Activated CD4-positive, CD25-positive, alpha-beta regulatory T cell (primary cell): ENCODE measurements at regions not wholly inside any gene's neighbourhood (a gene's known extent, or its start where the extent isn't known, plus 50 kb on each side); places are given as distances from the start of the nearest gene placed in this dataset.
"Not testable (repeated sequence)": the region's sequence is repeated elsewhere in the genome, so short reads cannot be mapped to it uniquely, and the experiment has no call there.

ENCODE experiments used
- DNase-seq, 4 experiments: peaks; one replicate each; lab custom pipeline; 2025; lab: John Stamatoyannopoulos, UW

DNA sequence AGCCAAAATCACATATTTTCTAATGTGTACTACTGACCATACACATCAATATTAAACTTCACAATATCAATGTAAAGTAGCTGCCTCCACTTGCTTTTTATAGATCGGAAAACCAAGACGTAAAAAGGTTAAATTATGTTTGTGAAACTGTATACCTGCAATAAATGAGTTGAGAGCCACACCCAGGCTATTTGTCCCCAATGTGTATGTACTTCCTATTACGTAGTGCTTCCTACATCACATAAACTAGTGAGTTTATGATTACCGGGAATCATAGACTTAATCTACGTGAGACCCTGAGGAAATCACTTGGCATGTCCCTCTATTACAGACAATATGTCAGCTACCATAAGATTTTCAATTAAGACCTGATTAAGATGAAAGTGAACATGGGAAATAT, 903.4 kb downstream of the RAB28 start:
- DNase-seq: no peak

DNA sequence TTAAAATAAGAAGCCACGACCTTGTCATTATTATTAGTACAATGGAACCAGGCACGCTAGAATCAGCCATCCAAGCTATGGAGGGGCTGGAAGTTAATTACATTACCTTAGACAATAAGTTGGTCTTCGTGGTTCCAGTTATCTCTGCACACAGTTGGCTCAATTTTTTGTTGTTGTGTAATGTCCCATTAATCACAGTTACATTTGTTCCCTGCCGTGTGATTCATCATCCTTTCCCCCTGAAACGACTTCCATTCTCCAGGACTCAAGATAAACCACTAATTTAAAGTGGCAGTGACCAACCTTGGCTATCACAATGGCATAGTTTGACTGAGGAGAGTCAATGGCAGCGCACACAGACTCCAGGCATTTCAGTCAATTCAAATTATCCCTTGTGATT, 905.0 kb downstream of the RAB28 start:
- DNase-seq: no peak

DNA sequence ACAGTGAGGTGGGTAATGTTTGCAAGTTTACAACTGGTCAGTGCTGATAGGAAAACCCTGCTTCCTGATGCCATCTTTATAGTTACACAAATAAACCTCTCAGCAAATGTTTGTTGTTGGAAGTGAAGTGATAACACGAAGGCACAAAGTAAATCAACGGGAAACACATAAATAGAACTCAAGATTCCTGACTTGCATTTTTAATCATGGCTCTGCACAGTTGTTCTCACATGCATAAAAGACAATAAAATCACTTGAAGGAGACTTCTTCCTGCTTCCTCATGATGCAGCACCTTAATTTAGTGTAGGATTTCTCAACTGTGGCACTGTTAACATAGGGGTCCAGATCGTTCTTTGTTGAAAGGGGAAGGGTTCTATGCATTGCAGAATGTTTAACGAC, 907.7 kb downstream of the RAB28 start:
- DNase-seq: no peak

DNA sequence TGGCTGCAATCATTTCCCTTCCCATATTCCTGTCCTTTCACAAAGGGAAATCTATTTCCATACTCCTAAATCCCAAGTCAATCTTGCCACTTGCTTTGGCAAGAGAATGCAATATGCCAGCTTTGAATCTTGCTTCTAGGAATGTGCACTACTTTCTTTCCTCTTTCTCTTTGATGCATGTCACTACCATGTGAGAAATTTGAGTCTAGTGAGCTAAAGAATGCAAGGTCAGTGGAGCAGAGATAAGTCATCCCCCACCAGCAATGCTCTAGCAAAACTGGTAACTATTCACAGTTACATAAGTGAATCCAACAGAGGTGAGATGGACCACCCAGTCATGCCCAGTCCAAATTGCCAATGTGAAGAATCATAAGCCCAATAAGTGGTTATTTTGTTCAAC, 910.4 kb downstream of the RAB28 start:
- DNase-seq: no peak

DNA sequence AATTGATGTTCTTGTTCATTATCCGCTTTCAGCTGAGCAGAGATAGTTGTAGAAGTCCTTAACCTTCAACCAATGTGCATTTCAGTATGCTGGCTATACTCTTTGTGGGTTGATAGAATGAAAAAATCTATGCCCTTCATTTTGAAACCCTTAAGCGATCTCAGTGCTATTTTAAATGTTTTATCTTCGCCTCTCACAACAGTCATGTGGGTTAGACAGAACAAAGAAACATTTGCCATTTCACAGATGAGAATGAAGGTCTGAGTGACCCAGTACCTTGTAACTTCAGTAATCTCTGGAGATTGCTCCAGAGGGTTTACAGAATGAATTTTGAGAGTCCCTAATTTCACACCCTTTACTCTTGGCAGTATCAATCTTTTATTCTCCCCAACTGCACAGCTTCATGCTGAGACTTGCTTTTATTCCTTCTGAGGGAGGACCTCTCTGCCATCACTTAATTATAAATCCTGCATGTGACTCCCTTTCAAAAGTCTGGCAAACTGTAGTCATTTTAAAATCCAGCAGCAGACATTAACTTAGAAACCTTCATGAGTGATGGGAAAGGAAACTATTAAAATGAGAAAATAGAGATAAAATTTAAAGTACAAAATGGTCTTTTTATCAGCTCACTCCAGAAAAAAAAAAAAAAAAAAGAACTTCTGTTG, 921.5 kb downstream of the RAB28 start:
- DNase-seq: no peak

DNA sequence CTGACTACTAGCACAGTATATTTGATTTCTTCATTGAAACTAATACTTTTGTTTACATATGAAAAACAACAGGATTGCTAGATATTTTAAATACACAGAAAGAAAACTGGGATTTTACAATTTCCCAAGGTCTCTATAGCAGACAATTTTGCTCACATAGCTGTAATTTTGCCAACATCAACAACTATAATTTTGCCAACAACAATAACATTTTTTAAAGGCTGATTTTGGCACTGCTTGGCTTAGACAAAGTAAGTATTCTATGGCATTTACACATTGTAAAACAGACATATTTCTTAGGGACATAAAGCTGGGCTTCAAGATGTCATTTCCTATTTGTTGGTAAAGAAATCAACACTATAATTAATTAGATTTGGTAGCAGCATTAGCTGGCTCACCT, 922.1 kb downstream of the RAB28 start:
- no peak for DNase-seq

DNA sequence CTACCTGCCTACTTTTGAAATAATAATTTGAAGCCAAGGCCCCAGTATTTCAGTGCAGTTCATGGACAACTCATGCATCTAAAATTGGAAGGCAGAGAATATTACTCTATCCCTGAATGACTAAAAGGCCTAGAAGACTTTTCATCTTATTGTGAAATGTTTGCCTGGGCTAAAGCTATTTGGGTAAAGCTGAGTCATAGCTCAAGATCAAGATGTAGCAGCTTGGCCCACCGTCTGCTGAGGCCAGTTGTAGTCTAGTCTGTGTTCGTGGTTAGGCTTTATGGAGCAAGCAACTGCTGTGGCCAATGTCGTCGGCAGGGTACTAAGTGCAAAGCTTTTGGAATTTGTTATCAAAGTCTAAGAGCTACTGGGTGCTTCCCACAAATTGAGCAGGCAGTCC, 929.1 kb downstream of the RAB28 start:
- no peak for DNase-seq

DNA sequence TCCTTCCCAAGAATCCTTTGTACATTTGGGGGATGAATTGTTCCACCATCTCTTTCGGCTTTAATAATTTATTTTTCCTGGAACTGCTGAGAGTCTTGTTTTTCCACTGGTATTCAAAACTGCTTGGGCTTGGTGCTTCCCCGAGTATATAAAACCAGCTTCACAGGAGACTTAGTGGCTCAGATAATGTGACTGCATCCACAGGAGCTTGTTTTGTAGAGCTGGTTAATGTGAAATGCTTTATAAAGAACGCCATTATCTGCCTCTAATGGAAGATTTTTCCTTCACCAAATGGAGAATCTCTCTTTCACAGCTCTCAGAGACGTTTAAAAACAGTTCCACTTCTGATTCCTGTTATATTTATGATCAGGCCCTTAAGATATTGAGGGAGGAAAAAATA, 935.5 kb downstream of the RAB28 start:
- no peak for DNase-seq

DNA sequence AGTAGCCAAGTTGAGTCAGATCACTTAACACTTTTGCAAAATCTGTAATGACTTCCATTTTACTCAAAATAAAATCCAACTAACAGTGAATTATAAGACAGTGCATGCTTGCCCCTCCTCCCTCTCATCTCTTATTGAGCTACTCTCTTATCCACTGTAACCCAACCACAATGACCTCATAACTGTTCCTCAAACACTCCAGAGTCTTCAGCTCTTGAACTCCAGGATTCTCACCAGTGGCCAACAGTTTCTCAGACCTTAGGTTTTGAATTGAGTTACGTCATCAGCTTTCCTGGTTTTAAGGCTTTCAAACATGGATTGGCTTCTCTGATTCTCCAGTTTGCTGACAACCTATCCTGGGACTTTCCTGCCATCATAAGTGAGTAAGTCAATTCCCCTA, 938.3 kb downstream of the RAB28 start:
- no peak for DNase-seq

DNA sequence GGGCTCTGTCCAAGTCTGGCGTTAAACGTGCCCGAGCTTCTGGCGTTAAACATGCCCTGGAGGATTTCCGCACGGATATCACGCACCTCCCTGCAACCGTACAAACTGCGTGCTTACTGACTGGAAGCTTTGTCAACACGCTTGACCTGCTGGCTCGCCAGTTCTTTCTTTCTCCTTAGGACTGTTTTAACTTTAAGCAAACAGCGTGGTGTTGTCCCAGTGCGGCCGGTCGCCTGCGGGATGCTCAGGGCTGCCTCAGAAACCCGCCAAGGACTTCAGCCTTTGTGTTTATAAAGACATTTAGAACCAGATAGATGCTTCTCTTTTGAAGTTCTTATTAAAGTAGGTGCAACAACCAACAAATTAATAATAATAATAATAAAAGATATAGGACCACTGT, 946.0 kb downstream of the RAB28 start:
- DNase-seq: no peak

DNA sequence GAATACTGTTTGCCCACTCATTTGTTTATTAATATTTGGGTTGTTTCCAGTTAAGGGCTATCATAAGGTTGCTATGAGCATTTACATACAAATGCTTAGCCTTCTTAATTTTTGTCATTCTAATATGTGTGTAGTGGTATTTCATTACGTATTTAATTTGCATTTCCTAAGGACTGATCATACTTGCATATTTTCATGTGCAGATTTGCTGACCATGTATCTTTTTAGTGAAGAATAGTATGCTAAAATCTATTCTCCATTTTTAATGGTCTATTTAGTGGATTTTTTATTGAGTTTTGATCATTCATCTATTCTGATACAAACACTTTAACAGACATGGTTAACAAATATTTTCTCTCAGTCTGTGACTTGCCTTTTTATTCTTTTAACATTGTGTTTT, 949.5 kb downstream of the RAB28 start:
- no peak for DNase-seq

DNA sequence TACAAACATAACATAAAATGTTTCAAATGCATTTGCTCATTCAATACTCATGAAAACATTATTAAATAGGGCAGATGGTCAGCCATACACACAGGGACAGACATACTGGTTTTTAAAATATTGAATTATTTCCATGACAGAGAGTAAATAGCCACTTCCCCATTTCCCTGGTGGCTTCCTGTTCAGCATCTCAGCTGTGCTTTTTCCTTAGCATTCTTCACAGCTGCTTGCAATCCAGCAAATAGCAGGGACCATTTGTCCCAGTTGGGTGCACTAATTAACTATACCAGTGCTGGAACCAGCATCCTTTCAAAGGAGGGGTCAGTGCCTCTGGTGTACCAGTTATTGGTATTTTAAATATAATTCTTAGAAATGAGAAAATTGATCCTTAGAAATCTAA, 964.7 kb downstream of the RAB28 start:
- no peak for DNase-seq

DNA sequence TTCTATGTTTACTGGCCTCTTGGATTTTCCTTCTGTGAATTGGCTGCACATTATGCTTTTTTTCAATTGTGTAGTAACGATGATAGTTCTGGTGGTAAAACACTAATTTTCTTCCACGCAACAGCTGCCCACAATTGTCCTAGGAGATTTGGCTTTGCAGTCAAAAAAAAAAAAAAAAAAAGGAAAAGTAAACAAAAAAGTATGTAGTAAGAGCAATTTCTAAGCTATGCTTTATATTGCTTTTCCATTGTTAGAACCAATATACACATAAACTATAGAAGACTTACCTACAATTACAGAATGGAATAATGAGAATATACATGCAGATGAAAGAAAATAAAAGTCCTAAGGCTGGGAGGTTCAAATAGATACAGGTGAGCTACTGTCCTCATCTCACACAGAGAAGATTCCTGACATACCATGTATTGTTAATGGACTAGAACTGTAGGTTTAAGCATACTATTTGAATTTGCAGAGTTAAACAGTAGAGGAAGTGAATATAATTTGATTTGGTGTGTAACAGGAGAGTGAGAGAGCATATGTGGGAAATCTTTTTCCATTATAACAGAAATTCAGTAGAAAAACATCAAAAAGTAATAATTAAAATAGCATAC, 976.2 kb downstream of the RAB28 start:
- DNase-seq: no peak

DNA sequence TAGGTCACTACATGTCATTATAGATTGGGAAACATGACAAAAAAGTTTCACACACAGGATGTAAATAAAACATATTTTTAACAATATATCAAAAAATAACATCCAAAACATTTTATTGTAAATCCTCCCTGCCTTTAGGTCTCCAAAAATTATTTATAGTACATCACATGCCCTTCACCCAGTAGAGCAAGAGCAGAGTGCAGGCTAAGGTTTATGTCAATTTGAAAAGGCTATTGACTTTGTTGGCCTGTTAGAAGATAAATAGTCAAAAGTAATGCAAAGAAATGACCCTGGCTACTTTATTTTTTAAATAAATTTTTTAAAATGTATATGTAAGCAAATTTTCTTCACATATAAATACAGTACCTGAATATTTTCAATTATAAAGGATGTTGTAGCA, 983.7 kb downstream of the RAB28 start:
- no peak for DNase-seq

DNA sequence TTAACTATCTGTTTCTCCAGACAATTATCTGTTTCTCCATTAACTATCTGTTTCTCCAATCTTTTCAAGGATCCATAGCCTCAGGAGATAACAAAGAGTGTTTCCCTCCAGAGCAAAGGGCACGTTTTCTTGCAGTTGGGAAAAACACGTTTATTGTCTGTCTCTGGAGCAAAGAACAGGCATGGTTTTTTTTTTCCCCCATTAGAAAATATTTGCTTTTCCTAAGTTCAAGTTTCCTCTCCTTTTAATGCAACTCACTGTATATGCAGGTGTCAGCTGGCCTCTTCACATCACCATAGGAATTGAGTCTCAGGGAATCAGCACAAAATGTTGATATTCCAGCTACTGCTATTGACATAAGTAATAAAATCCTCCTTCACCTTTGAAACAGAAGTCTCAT, 984.4 kb downstream of the RAB28 start:
- DNase-seq: no peak

DNA sequence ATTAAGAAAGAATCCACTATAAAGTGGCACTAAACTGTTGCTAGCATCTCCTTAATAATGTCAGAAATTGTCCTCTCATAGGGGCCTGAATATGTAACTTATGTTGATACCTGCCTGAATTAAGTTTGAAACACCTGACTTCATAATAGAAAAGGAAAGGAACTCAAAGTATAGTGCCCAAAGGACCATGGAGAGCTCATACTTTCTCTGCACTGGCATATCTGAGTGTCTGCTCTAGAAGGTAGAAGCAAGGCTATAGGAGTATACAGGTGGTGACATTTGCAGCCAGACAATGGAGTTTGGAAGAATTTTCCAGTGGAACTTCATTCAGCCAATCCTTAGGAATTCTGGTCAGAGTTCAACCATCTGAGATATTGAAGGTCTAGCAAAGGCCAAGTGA, 988.9 kb downstream of the RAB28 start:
- no peak for DNase-seq

DNA sequence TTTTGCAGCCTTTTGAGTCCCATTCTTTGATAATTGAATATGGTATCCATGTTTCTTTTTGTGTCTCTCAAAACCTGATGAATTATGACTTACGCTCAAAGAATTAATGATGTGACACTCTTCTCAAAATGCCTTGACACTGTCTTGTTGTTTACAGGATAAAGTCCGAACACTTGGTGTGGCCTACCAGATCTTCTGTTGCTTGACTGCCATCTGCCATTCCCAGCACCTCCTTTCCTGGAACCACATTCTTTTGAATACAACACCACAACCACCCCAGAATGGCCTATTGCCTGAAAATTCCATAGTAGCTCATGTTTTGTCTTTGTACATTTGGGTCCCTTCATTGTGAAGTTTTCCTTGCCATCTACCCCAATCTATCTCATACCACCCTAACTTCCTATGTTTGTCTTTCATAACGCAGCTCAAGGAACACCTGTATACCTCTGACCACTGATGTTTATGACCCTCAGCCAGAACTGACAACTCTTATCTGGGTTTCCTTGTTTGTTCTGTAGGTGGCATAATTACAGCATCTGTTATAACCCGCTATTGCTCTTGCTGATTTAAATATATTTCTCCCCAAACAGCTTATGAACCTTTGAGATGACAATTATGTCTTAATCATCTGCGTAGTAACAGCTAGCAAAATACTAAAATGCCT, 991.3 kb downstream of the RAB28 start:
- no peak for DNase-seq

DNA sequence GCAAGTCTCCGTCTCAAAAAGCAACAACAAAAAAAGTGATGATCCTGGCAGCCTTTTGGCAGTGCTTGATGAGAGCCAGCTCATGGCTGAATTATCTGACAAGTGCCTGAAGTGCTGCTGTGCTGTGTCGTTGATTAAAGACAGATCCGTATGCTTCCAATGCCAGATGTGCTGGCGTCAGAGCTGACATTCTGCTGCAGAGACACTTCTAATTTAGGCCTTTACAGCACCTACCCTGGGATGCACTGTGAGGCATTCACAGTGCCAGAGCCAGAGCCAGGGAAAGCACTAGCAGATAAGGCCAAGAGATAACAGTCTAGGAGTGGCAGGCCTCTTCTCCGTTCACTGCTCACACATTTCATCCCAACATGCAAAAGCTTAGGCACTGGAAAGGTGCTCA, 995.5 kb downstream of the RAB28 start:
- no peak for DNase-seq

DNA sequence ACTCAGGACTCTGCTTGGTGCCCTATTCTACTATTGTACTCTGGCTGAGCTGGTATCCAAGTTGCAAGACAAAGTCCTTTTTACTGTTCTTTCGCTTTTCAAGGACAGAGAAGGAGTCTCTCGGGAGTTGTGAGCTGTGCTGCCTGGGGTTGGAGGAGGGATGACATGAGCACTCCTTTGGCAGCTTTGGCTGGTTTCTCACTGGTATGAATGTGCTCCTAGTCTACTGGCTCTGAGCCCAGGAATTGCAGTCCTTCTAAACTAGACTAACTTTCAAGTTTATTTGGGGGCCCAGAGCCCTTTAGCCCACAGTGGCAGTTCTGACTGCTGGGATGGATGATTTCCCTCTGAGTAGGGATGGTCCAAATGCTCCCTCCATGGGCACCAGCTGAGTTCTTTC, 997.1 kb downstream of the RAB28 start:
- no peak for DNase-seq

DNA sequence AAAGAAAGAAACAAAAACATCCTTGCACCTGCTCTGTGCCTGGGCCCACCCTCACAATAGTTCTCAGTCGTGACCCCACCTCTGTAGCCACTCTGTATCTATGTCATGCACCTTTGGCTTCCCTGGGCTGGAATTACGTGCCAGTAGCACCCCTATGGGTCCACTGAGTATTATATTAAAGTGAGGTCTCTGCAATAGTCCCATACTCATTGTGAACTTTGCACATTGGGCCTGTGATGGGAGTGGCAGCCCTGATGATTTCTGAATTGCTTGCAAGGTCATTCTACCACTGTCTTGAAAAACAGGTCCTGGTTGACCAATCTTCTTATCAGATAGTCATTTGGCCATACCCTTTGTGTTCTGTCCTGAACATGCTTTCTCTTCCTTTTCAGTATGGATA, 1012.1 kb downstream of the RAB28 start:
- DNase-seq: no peak

DNA sequence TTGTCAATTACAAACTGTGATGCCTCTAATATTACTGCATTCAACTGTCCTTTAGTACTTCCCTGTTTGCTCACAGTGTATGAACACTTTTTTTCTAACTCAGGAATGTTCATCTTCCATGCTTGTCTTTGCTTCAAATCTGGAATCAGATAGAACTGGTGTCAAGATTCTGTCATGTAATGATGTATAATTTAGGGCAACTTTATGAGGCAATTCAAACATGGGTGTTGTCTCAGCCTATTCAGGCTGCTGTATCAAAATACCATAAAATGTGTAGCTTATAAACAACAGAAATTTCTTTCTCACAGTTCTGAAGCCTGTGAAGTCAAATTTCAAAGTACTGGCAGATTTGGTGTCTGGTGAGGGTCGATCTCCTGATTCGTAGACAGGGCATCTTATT, 1012.9 kb downstream of the RAB28 start:
- DNase-seq: no peak

DNA sequence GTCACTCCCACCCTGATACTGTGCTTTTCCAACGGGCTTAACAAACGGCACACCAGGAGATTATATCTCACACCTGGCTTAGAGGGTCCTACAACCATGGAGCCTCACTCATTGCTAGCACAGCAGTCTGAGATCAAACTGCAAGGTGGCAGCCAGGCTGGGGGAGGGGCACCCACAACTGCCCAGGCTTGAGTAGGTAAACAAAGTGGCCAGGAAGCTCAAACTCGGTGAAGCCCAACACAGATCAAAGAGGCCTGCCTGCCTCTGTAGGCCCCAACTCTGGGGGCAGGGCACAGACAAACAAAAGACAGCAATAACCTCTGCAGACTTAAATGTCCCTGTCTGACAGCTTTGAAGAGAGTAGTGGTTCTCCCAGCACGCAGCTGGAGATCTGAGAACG, 1022.6 kb downstream of the RAB28 start:
- DNase-seq: not testable (repeated sequence)

DNA sequence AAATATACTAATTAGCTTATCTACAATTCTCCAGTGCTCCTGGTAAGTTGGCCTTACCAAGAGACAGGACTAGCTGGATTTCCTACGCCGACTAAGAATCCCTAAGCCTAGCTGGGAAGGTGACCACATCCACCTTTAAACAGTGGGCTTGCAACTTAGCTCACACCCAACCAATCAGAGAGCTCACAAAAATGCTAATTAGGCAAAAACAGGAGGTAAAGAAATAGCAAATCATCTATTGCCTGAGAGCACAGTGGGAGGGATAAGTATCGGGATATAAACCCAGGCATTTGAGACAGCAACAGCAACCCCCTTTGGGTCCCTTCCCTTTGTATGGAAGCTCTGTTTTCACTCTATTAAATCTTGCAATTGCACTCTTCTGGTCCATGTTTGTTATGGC, 1025.0 kb downstream of the RAB28 start:
- DNase-seq: no peak

DNA sequence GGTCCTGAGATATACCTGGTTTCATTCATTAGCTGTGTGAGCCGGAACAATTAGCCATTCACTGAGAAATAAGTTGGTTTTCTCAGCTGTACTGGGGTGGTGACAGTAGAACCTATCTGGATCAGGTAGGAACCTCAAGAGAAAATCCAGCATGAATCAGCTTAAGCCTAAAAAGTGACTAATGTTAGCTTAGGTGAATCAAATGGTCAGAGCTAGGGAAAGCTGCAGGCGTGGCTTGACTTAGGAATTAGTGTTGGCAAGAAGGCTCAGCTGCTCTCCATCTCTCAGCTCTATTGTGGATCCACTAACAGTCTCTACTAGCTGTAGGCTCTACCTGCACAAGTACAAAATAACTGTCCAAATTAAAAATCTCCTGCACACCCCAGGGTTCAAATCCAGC, 1025.5 kb downstream of the RAB28 start:
- DNase-seq: no peak
